Endothelial cell of umbilical vein (primary cell): ENCODE measurements at regions not wholly inside any gene's neighbourhood (a gene's known extent, or its start where the extent isn't known, plus 50 kb on each side); places are given as distances from the start of the nearest gene placed in this dataset.

Experiments used
- BruUV-seq: library from RNA; stranded (reverse); fragments of 400-500 nt; replicated peaks from 2 replicates; lab custom pipeline; 2021; lab: Mats Ljungman, UMichigan
- CTCF ChIA-PET: fragments of 300-600, 350-600 bp; sonication (Branson Sonifier 250); formaldehyde crosslinking; loops from one replicate; lab custom pipeline; 2021; ENCODE audit warnings: antibody characterized with exemption, inconsistent platforms; lab: Charles Lee
- POLR2A ChIA-PET: fragments of 300-600, 350-600 bp; sonication (Branson Sonifier 250); formaldehyde crosslinking; loops from one replicate; lab custom pipeline; 2021; ENCODE audit warnings: antibody characterized with exemption, inconsistent platforms; lab: Charles Lee
- DNase-seq: peaks from one replicate; pipeline ENCODE4 v3.0.0-alpha.2; 2011; ENCODE audit warnings: low read depth, low spot score
- FAIRE-seq: peaks from 2 replicates; lab custom pipeline; 2011; peaks lifted over from hg19 to GRCh38; lab: Jason Lieb, UNC
- H2AFZ ChIP-seq: 2 replicates; pipeline ENCODE4 v1.6.0; 2012; ENCODE audit warnings: low read depth, low read length, control low read depth, inconsistent platforms
- H3K27ac ChIP-seq: 2 replicates; pipeline ENCODE4 v1.5.1; 2011; ENCODE audit warnings: low read depth, mild to moderate bottlenecking, control low read depth, low read length, moderate library complexity; ENCODE audit not compliant: insufficient read depth
- H3K27me3 ChIP-seq, 2 experiments: 2 replicates each; pipeline versions ENCODE4 v1.6.0 to v1.6.1; 2011; ENCODE audit warnings: low read length in 2 of 2, mixed read lengths in 1 of 2; ENCODE audit not compliant: control insufficient read depth in 2 of 2, insufficient read depth in 2 of 2
- H3K36me3 ChIP-seq, 2 experiments: 2 replicates in 1 of 2; 3 replicates in 1 of 2; pipeline ENCODE4 v1.5.1; 2011; ENCODE audit warnings: low read length in 2 of 2, mild to moderate bottlenecking in 1 of 2, moderate library complexity in 1 of 2; ENCODE audit not compliant: control insufficient read depth in 2 of 2, insufficient read depth in 2 of 2; ENCODE audit errors: extremely low read depth in 1 of 2
- H3K4me1 ChIP-seq: 3 replicates; pipeline ENCODE4 v1.5.1; 2011; ENCODE audit warnings: mild to moderate bottlenecking, low read length; ENCODE audit not compliant: control insufficient read depth, insufficient read depth; ENCODE audit errors: extremely low read depth
- H3K4me2 ChIP-seq: 2 replicates; pipeline ENCODE4 v1.6.1; 2011; ENCODE audit warnings: low read length, control low read depth, mixed read lengths; ENCODE audit not compliant: insufficient read depth
- H3K4me3 ChIP-seq, 3 experiments: fragments of 200-600 bp in 1 of 3; sonication (generic), shearing (Covaris generic) in 1 of 3; replicated peaks in 1 of 3; 2 replicates each; pipeline ENCODE4 v1.5.1; 2011 to 2016; ENCODE audit warnings: control low read depth in 3 of 3, low read length in 3 of 3, mild to moderate bottlenecking in 2 of 3, inconsistent platforms in 1 of 3, low read depth in 1 of 3, moderate library complexity in 1 of 3; ENCODE audit not compliant: insufficient read depth in 1 of 3
- H3K79me2 ChIP-seq: 2 replicates; pipeline ENCODE4 v1.6.0; 2012; ENCODE audit warnings: low read length, inconsistent platforms; ENCODE audit not compliant: control insufficient read depth, insufficient read depth
- H3K9ac ChIP-seq: replicated peaks from 2 replicates; pipeline ENCODE3; 2011; ENCODE audit warnings: low read length, control low read depth; ENCODE audit not compliant: insufficient read depth; ENCODE audit errors: extremely low read depth
- H3K9me1 ChIP-seq: replicated peaks from 3 replicates; pipeline ENCODE4 v1.6.0; 2011; ENCODE audit warnings: mild to moderate bottlenecking, low read length; ENCODE audit not compliant: control insufficient read depth, insufficient read depth; ENCODE audit errors: extremely low read depth
- H3K9me3 ChIP-seq: replicated peaks from 2 replicates; pipeline ENCODE4 v1.5.1; 2012; ENCODE audit warnings: low read length, inconsistent platforms; ENCODE audit not compliant: control insufficient read depth, insufficient read depth
- H4K20me1 ChIP-seq: replicated peaks from 2 replicates; pipeline ENCODE3; 2011; ENCODE audit warnings: mild to moderate bottlenecking, low read length; ENCODE audit not compliant: control insufficient read depth, insufficient read depth; ENCODE audit errors: extremely low read depth
- CTCF ChIP-seq, 2 donors: IDR thresholded peaks; 1 replicate in 1 of 2; 2 replicates in 1 of 2; pipeline ENCODE4 v1.5.1; 2011; ENCODE audit warnings: low read length in 2 of 2, mild to moderate bottlenecking in 2 of 2, moderate library complexity in 2 of 2, control low read depth in 1 of 2, inconsistent platforms in 1 of 2, low read depth in 1 of 2; ENCODE audit not compliant: insufficient read depth in 1 of 2; ENCODE audit errors: extremely low read depth in 1 of 2
- EZH2 ChIP-seq: IDR thresholded peaks from 2 replicates; pipeline ENCODE4 v1.6.1; 2012; ENCODE audit warnings: borderline replicate concordance, low read depth, mild to moderate bottlenecking, moderate library complexity, low read length, inconsistent platforms; ENCODE audit not compliant: severe bottlenecking
- FOS ChIP-seq: IDR thresholded peaks from 2 replicates; pipeline ENCODE4 v1.6.1; 2011; ENCODE audit warnings: mild to moderate bottlenecking, low read length, moderate library complexity, borderline replicate concordance; ENCODE audit not compliant: insufficient read depth
- GATA2 ChIP-seq: IDR thresholded peaks from 2 replicates; pipeline ENCODE4 v1.7.0; 2011; ENCODE audit warnings: low read depth, mild to moderate bottlenecking, moderate library complexity, mixed read lengths, low read length; ENCODE audit not compliant: insufficient read length, insufficient read depth
- JUN ChIP-seq: IDR thresholded peaks from 2 replicates; pipeline ENCODE4 v1.6.1; 2011; ENCODE audit warnings: borderline replicate concordance, low read depth; ENCODE audit not compliant: insufficient read length, insufficient read depth
- MYC ChIP-seq: IDR thresholded peaks from one replicate; pipeline ENCODE4 v1.6.1; 2011; ENCODE audit warnings: mild to moderate bottlenecking, low read depth, low read length
- POLR2A ChIP-seq: IDR thresholded peaks from 2 replicates; pipeline ENCODE4 v1.6.1; 2012; ENCODE audit warnings: low read depth, mild to moderate bottlenecking, control low read depth, low read length
- POLR2AphosphoS5 ChIP-seq: IDR thresholded peaks from 2 replicates; pipeline ENCODE4 v1.6.1; 2012; ENCODE audit warnings: low read depth, mild to moderate bottlenecking, control low read depth, low read length, moderate library complexity; ENCODE audit not compliant: insufficient read depth
- dilution Hi-C: fragments of 300-500 bp; cut with MboI; formaldehyde crosslinking; loops from one replicate; pipeline ENCODE4 v1.15.0; 2019; ENCODE audit warnings: low sequenced_read_pairs; ENCODE audit not compliant: extremely low pct_ligation_motif_present
- intact Hi-C: fragments of 100-400 bp; cut with micrococcal nuclease; formaldehyde crosslinking; loops from one replicate; pipeline ENCODE4 v1.10.0; 2022
- TF ChIP-seq, protein P1 (sequence below): IDR thresholded peaks from 2 replicates; pipeline ENCODE4 v1.6.1; 2011; ENCODE audit not compliant: insufficient read depth, insufficient read length

DNA sequence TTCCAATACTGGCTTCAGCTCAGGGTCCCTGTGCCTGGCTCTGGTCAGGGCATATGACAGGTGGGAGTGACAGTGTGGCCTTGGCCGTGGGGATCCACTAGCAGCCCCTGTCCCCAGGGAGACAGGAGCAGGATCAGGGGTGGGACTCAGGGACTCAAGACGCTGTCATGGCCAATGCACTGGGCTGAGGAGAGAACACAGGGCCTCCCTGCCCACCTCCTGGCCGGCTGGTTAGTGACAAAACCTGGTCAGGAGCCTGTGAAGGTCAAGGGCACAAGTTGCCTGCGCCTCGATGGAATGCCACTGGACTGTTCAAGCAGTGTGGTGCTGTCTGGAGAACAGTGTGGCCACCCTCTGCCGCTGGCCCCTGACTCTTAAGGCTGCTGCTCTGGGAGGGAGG lies 86.8 kb downstream of the OLFM1 start:
- Histone ChIP-seq H3K9ac (no peak overlapping the region), H3K4me2 (no peak overlapping the region), H2AFZ (no peak overlapping the region), H3K4me3 (no peak overlapping the region), H4K20me1 (no peaks in the 10 kb centered on the region), H3K9me1 (no peaks in the 10 kb centered on the region), H3K4me1 (no peaks in the 10 kb centered on the region), H3K27me3 (no peaks in the 10 kb centered on the region), H3K79me2 (no peaks in the 10 kb centered on the region), H3K9me3 (peaks cover 2% of the 10 kb centered on the region), H3K36me3 (no peaks in the 10 kb centered on the region), H3K27ac (no peak overlapping the region)
- DNase-seq (no peak), FAIRE-seq (no peak)
- intact Hi-C loops (no loop called here), dilution Hi-C loops (no loop called here)
- no TSS peak for BruUV-seq
- TF ChIP-seq EZH2 (no peak), JUN (no peak), CTCF (IDR thresholded peaks at IDR 0.05; ENCODE audit: extremely low read depth in 1 of 2, insufficient read depth in 1 of 2, low read depth in 1 of 2, low read length in 2 of 2) (no peak), FOS (no peak), POLR2A (no peak), POLR2AphosphoS5 (no peak), MYC (no peak), GATA2 (no peak)
- TF ChIP-seq, protein P1, sequence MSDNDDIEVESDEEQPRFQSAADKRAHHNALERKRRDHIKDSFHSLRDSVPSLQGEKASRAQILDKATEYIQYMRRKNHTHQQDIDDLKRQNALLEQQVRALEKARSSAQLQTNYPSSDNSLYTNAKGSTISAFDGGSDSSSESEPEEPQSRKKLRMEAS = no peak
- POLR2A ChIA-PET = no interaction called here
- CTCF ChIA-PET = no interaction called here
